ENCODE measurements at regions not wholly inside any gene's neighbourhood (a gene's known extent, or its start where the extent isn't known, plus 50 kb on each side); places are given as distances from the start of the nearest gene placed in this dataset.

- WGBS = 37% methylated on average over 3 of the region's 3 CpGs
Observed at GRCh38 chr15:60116456-60117089, 112.5 kb downstream of the FOXB1 start.

GRCh38 chr15:60118146-60118545 is 114.0 kb downstream of the FOXB1 start:
- Histone ChIP-seq H3K36me3 (ENCODE audit: insufficient read depth) (no peaks in the 10 kb centered on the region), H3K4me1 (ENCODE audit: insufficient read depth) (no peaks in the 10 kb centered on the region), H3K27ac (ENCODE audit: low read depth) (no peak overlapping the region), H3K4me3 (ENCODE audit: low read depth, low read length) (no peak overlapping the region)
- 11% methylated on average over 8 of the region's 8 CpGs for WGBS
- no peak for DNase-seq (ENCODE audit: extremely low spot score)

More at GRCh38 chr15:60116456-60117089, 112.5 kb downstream of the FOXB1 start:
- no peak for DNase-seq (ENCODE audit: extremely low spot score)
- H3K27ac ChIP-seq (ENCODE audit: low read depth) = no peak overlapping the region
- no peaks in the 10 kb centered on the region for H3K36me3 ChIP-seq (ENCODE audit: insufficient read depth)
- H3K4me3 ChIP-seq (ENCODE audit: low read depth, low read length) = no peak overlapping the region
- H3K4me1 ChIP-seq (ENCODE audit: insufficient read depth) = no peaks in the 10 kb centered on the region

GRCh38 chr15:60118626-60119025 is 114.5 kb downstream of the FOXB1 start:
- Histone ChIP-seq H3K4me1 (ENCODE audit: insufficient read depth) (no peaks in the 10 kb centered on the region), H3K36me3 (ENCODE audit: insufficient read depth) (no peaks in the 10 kb centered on the region), H3K27ac (ENCODE audit: low read depth) (no peak overlapping the region), H3K4me3 (ENCODE audit: low read depth, low read length) (no peak overlapping the region)
- DNase-seq (ENCODE audit: extremely low spot score) = no peak
- WGBS = 11% methylated on average over 3 of the region's 3 CpGs

- WGBS = 19% methylated on average over 4 of the region's 4 CpGs
Observed at GRCh38 chr15:60119101-60119500, 115.0 kb downstream of the FOXB1 start.

GRCh38 chr15:60120100-60120499 is 116.0 kb downstream of the FOXB1 start:
- DNase-seq (ENCODE audit: extremely low spot score) = no peak
- WGBS = 21% methylated on average over 2 of the region's 2 CpGs

More at GRCh38 chr15:60119101-60119500, 115.0 kb downstream of the FOXB1 start:
- H3K4me3 ChIP-seq (ENCODE audit: low read depth, low read length) = no peak overlapping the region
- no peak overlapping the region for H3K27ac ChIP-seq (ENCODE audit: low read depth)
- H3K36me3 ChIP-seq (ENCODE audit: insufficient read depth) = no peaks in the 10 kb centered on the region
- no peaks in the 10 kb centered on the region for H3K4me1 ChIP-seq (ENCODE audit: insufficient read depth)
- no peak for DNase-seq (ENCODE audit: extremely low spot score)

GRCh38 chr15:60121845-60122244 is 117.7 kb downstream of the FOXB1 start:
- Histone ChIP-seq H3K36me3 (ENCODE audit: insufficient read depth) (no peaks in the 10 kb centered on the region), H3K4me1 (ENCODE audit: insufficient read depth) (no peaks in the 10 kb centered on the region), H3K4me3 (ENCODE audit: low read depth, low read length) (no peak overlapping the region), H3K27ac (ENCODE audit: low read depth) (no peak overlapping the region)
- no peak for DNase-seq (ENCODE audit: extremely low spot score)
- 85% methylated on average over 4 of the region's 4 CpGs for WGBS

More at GRCh38 chr15:60120100-60120499, 116.0 kb downstream of the FOXB1 start:
- no peaks in the 10 kb centered on the region for H3K4me1 ChIP-seq (ENCODE audit: insufficient read depth)
- H3K27ac ChIP-seq (ENCODE audit: low read depth) = no peak overlapping the region
- no peak overlapping the region for H3K4me3 ChIP-seq (ENCODE audit: low read depth, low read length)
- no peaks in the 10 kb centered on the region for H3K36me3 ChIP-seq (ENCODE audit: insufficient read depth)

GRCh38 chr15:60122691-60123090 is 118.6 kb downstream of the FOXB1 start:
- 88% methylated on average over 3 of the region's 3 CpGs for WGBS

GRCh38 chr15:60124460-60125070 is 120.5 kb downstream of the FOXB1 start:
- Histone ChIP-seq H3K27ac (ENCODE audit: low read depth) (no peak overlapping the region), H3K4me3 (ENCODE audit: low read depth, low read length) (no peak overlapping the region), H3K36me3 (ENCODE audit: insufficient read depth) (no peaks in the 10 kb centered on the region), H3K4me1 (ENCODE audit: insufficient read depth) (no peaks in the 10 kb centered on the region)
- no peak for DNase-seq (ENCODE audit: extremely low spot score)
- 67% methylated on average over 6 of the region's 6 CpGs for WGBS

More at GRCh38 chr15:60122691-60123090, 118.6 kb downstream of the FOXB1 start:
- DNase-seq (ENCODE audit: extremely low spot score) = no peak
- no peaks in the 10 kb centered on the region for H3K36me3 ChIP-seq (ENCODE audit: insufficient read depth)
- no peak overlapping the region for H3K4me3 ChIP-seq (ENCODE audit: low read depth, low read length)
- no peak overlapping the region for H3K27ac ChIP-seq (ENCODE audit: low read depth)
- no peaks in the 10 kb centered on the region for H3K4me1 ChIP-seq (ENCODE audit: insufficient read depth)

- WGBS = 59% methylated on average over 7 of the region's 7 CpGs
- no peak for DNase-seq (ENCODE audit: extremely low spot score)
Observed at GRCh38 chr15:60125334-60125733, 121.2 kb downstream of the FOXB1 start.

GRCh38 chr15:60126200-60126599 is 122.1 kb downstream of the FOXB1 start:
- DNase-seq (ENCODE audit: extremely low spot score) = no peak
- WGBS = 86% methylated on average over 4 of the region's 4 CpGs
- Histone ChIP-seq H3K27ac (ENCODE audit: low read depth) (no peak overlapping the region), H3K36me3 (ENCODE audit: insufficient read depth) (no peaks in the 10 kb centered on the region), H3K4me1 (ENCODE audit: insufficient read depth) (no peaks in the 10 kb centered on the region), H3K4me3 (ENCODE audit: low read depth, low read length) (no peak overlapping the region)

More at GRCh38 chr15:60125334-60125733, 121.2 kb downstream of the FOXB1 start:
- Histone ChIP-seq H3K36me3 (ENCODE audit: insufficient read depth) (no peaks in the 10 kb centered on the region), H3K4me1 (ENCODE audit: insufficient read depth) (no peaks in the 10 kb centered on the region), H3K27ac (ENCODE audit: low read depth) (no peak overlapping the region), H3K4me3 (ENCODE audit: low read depth, low read length) (no peak overlapping the region)

- 89% methylated on average over 5 of the region's 5 CpGs for WGBS
- no peak overlapping the region for H3K27ac ChIP-seq (ENCODE audit: low read depth)
- no peak overlapping the region for H3K4me3 ChIP-seq (ENCODE audit: low read depth, low read length)
- no peaks in the 10 kb centered on the region for H3K36me3 ChIP-seq (ENCODE audit: insufficient read depth)
- H3K4me1 ChIP-seq (ENCODE audit: insufficient read depth) = no peaks in the 10 kb centered on the region
- DNase-seq (ENCODE audit: extremely low spot score) = no peak
Observed at GRCh38 chr15:60126661-60127060, 122.5 kb downstream of the FOXB1 start.

- 9% methylated on average over 5 of the region's 5 CpGs for WGBS
Observed at GRCh38 chr15:60128000-60128376, 123.9 kb downstream of the FOXB1 start.

GRCh38 chr15:60128710-60129109 is 124.6 kb downstream of the FOXB1 start:
- H3K4me1 ChIP-seq (ENCODE audit: insufficient read depth) = no peaks in the 10 kb centered on the region
- no peak overlapping the region for H3K4me3 ChIP-seq (ENCODE audit: low read depth, low read length)

More at GRCh38 chr15:60128000-60128376, 123.9 kb downstream of the FOXB1 start:
- Histone ChIP-seq H3K36me3 (ENCODE audit: insufficient read depth) (no peaks in the 10 kb centered on the region), H3K4me3 (ENCODE audit: low read depth, low read length) (peak overlapping the region; percentile 61), H3K27ac (ENCODE audit: low read depth) (peak overlapping the region; percentile 30), H3K4me1 (ENCODE audit: insufficient read depth) (no peaks in the 10 kb centered on the region)
- DNase-seq (ENCODE audit: extremely low spot score) = no peak

GRCh38 chr15:60130398-60130797 is 126.3 kb downstream of the FOXB1 start:
- 68% methylated on average over 1 of the region's 1 CpG for WGBS
- H3K27ac ChIP-seq (ENCODE audit: low read depth) = no peak overlapping the region

More at GRCh38 chr15:60128710-60129109, 124.6 kb downstream of the FOXB1 start:
- no peak overlapping the region for H3K27ac ChIP-seq (ENCODE audit: low read depth)
- WGBS = 32% methylated on average over 5 of the region's 5 CpGs
- H3K36me3 ChIP-seq (ENCODE audit: insufficient read depth) = no peaks in the 10 kb centered on the region
- DNase-seq (ENCODE audit: extremely low spot score) = no peak

More at GRCh38 chr15:60130398-60130797, 126.3 kb downstream of the FOXB1 start:
- Histone ChIP-seq H3K4me1 (ENCODE audit: insufficient read depth) (no peaks in the 10 kb centered on the region), H3K4me3 (ENCODE audit: low read depth, low read length) (no peak overlapping the region), H3K36me3 (ENCODE audit: insufficient read depth) (no peaks in the 10 kb centered on the region)
- no peak for DNase-seq (ENCODE audit: extremely low spot score)
